KMS-11 (cell line): ENCODE measurements at regions not wholly inside any gene's neighbourhood (a gene's known extent, or its start where the extent isn't known, plus 50 kb on each side); places are given as distances from the start of the nearest gene placed in this dataset.

ENCODE experiments used
- H2AFZ ChIP-seq: fragments of 200-600 bp; sonication (generic); 2 replicates; pipeline ENCODE4 v1.6.1; 2016; ENCODE audit warnings: antibody characterized with exemption, mixed run types, low read depth
- H3K27ac ChIP-seq: fragments of 200-600 bp; sonication (generic); 2 replicates; pipeline ENCODE4 v1.6.1; 2016; ENCODE audit warnings: mild to moderate bottlenecking, mixed run types
- H3K27me3 ChIP-seq: fragments of 200-600 bp; sonication (generic); 2 replicates; pipeline ENCODE4 v1.6.1; 2017; ENCODE audit warnings: mild to moderate bottlenecking, low read depth, mixed run types, moderate library complexity; ENCODE audit not compliant: insufficient read depth
- H3K36me3 ChIP-seq: fragments of 200-600 bp; sonication (generic); 2 replicates; pipeline ENCODE4 v1.6.1; 2017; ENCODE audit warnings: mild to moderate bottlenecking, mixed run types; ENCODE audit not compliant: insufficient read depth
- H3K4me1 ChIP-seq: fragments of 200-600 bp; sonication (generic); 2 replicates; pipeline ENCODE4 v1.6.1; 2016; ENCODE audit warnings: mild to moderate bottlenecking, low read depth, mixed run types; ENCODE audit not compliant: poor library complexity, severe bottlenecking
- H3K4me2 ChIP-seq: fragments of 200-600 bp; sonication (generic); 2 replicates; pipeline ENCODE4 v1.7.0; 2016; ENCODE audit warnings: mild to moderate bottlenecking, mixed run types
- H3K4me3 ChIP-seq: fragments of 200-600 bp; sonication (generic); IDR thresholded peaks from 2 replicates; pipeline ENCODE4 v1.6.1; 2017; ENCODE audit warnings: low read depth, low read length, mixed read lengths; ENCODE audit not compliant: insufficient read depth
- H3K79me2 ChIP-seq: fragments of 200-600 bp; sonication (generic); 2 replicates; pipeline ENCODE4 v1.6.1; 2016; ENCODE audit warnings: low read depth, mixed run types; ENCODE audit not compliant: insufficient read depth
- H3K9ac ChIP-seq: fragments of 200-600 bp; sonication (generic); 2 replicates; pipeline ENCODE4 v1.6.1; 2016; ENCODE audit warnings: mild to moderate bottlenecking, mixed run types
- H4K20me1 ChIP-seq: fragments of 200-600 bp; sonication (generic); 2 replicates; pipeline ENCODE4 v1.6.1; 2016; ENCODE audit warnings: mild to moderate bottlenecking, mixed run types; ENCODE audit not compliant: insufficient read depth
- TF ChIP-seq, protein P1 (sequence below): fragments of 200-600 bp; sonication (generic); conservative IDR thresholded peaks from 2 replicates; pipeline ENCODE4 v1.6.1; 2017; ENCODE audit warnings: low read depth, mild to moderate bottlenecking, antibody characterized with exemption, low read length, moderate library complexity, mixed read lengths

DNA sequence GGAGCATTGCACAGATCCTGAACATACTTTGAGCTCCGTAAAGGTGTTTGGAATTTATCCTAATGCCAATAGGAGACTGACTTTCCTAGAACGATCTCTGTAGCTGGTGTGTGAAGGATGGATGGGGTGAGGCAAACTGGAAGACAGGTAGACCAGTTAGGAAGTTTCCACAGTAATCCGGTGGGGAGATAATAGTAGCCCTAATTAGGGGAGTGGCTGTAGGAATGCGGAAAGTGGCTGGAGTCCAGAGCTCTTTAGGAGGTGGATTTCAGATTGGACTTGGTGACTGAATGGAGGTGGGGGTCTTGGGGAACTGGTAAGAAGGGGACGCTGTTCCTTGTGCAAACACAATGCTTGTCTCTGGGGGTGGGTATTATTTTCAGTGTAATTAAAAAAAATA is 146.3 kb downstream of the SOX4 start:
- Histone ChIP-seq H4K20me1 (no peaks in the 10 kb centered on the region), H3K4me3 (no peak overlapping the region), H3K4me1 (no peaks in the 10 kb centered on the region), H3K79me2 (no peaks in the 10 kb centered on the region), H3K4me2 (no peak overlapping the region), H3K27me3 (no peaks in the 10 kb centered on the region), H3K36me3 (no peaks in the 10 kb centered on the region), H3K27ac (no peak overlapping the region), H2AFZ (no peak overlapping the region), H3K9ac (no peak overlapping the region)
- TF ChIP-seq, protein P1, sequence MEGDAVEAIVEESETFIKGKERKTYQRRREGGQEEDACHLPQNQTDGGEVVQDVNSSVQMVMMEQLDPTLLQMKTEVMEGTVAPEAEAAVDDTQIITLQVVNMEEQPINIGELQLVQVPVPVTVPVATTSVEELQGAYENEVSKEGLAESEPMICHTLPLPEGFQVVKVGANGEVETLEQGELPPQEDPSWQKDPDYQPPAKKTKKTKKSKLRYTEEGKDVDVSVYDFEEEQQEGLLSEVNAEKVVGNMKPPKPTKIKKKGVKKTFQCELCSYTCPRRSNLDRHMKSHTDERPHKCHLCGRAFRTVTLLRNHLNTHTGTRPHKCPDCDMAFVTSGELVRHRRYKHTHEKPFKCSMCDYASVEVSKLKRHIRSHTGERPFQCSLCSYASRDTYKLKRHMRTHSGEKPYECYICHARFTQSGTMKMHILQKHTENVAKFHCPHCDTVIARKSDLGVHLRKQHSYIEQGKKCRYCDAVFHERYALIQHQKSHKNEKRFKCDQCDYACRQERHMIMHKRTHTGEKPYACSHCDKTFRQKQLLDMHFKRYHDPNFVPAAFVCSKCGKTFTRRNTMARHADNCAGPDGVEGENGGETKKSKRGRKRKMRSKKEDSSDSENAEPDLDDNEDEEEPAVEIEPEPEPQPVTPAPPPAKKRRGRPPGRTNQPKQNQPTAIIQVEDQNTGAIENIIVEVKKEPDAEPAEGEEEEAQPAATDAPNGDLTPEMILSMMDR, result no peak

GRCh38 chr6:21740376-21741124 is 147.0 kb downstream of the SOX4 start:
- H3K27ac ChIP-seq, result no peak overlapping the region
- H3K4me3 ChIP-seq, result no peak overlapping the region
- H3K4me1 ChIP-seq, result no peaks in the 10 kb centered on the region
- TF ChIP-seq, protein P1, result no peak
- no peaks in the 10 kb centered on the region for H4K20me1 ChIP-seq
- H3K36me3 ChIP-seq, result no peaks in the 10 kb centered on the region
- no peaks in the 10 kb centered on the region for H3K27me3 ChIP-seq
- no peaks in the 10 kb centered on the region for H3K79me2 ChIP-seq
- no peak overlapping the region for H3K4me2 ChIP-seq
- no peak overlapping the region for H2AFZ ChIP-seq
- no peak overlapping the region for H3K9ac ChIP-seq

GRCh38 chr6:21741221-21742109 is 147.9 kb downstream of the SOX4 start:
- Histone ChIP-seq H3K27me3 (no peaks in the 10 kb centered on the region), H3K4me2 (no peak overlapping the region), H3K36me3 (no peaks in the 10 kb centered on the region), H3K4me1 (no peaks in the 10 kb centered on the region), H3K9ac (no peak overlapping the region), H3K27ac (no peak overlapping the region), H3K4me3 (no peak overlapping the region), H2AFZ (no peak overlapping the region), H3K79me2 (no peaks in the 10 kb centered on the region), H4K20me1 (no peaks in the 10 kb centered on the region)
- TF ChIP-seq, protein P1, result no peak

DNA sequence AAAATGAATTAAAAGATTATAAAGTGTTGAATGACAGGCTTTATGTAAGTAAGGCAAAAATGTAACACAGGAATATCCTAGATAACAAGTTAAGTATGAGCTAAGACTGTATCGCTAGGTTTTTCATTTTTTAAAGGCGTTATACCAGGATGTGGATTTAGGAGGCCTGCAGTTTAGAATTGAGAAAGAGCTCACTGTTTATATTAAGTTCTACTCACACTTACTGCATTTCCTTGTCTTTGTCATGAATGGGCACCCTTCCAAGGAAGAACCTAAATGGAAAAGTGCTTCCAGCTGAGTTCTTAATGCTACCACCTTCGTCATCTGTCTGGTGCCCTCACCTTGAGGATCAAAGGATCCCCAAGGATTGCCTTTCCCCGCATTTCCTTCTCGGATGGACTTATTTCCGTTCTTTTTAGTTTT is 148.7 kb downstream of the SOX4 start:
- Histone ChIP-seq H3K4me3 (no peak overlapping the region), H2AFZ (no peak overlapping the region), H3K27me3 (no peaks in the 10 kb centered on the region), H3K9ac (no peak overlapping the region), H4K20me1 (no peaks in the 10 kb centered on the region), H3K79me2 (no peaks in the 10 kb centered on the region), H3K27ac (no peak overlapping the region), H3K4me2 (no peak overlapping the region), H3K4me1 (no peaks in the 10 kb centered on the region), H3K36me3 (no peaks in the 10 kb centered on the region)
- TF ChIP-seq, protein P1, result no peak
